ENCODE measurements at regions not wholly inside any gene's neighbourhood (a gene's known extent, or its start where the extent isn't known, plus 50 kb on each side); places are given as distances from the start of the nearest gene placed in this dataset.

DNA sequence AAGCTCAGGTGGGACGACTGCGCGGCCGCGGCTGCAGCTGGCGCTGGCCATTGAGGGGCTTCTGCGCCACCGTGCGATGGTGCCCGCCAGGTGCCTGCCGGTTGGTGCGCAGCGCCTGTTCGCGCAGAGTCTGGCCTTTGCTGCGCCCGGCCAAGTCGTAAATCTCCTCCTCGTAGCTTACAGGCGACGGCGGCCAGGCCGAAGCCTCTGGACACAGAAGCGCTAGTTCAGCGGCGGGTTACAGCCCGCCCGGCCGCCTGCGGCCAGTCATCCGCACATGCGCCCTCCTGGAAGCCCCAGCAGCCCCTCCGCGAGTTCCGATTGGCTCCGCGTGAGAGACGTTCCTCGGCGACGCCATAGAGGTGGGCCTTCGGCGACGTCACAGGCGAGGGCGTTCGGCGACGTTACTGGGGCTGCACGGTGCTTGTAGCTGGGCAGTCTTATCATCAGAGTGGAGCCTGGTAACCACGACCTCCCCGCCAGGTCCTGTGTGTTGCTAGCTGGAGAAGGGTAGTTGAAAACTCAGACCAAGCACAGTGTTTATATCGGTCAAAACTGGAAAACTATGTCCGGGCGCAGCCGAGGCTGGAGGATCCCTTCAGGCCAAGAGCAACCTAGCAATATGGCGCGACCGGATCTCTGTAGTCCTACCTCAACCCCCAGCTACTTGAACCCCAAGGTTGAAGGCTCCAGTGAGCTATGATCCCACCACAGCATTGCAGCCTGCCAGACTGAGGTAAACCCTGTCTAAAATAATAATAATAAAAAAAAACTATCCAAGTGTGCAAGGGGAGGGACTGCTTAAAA, 265.7 kb downstream of the OR4C45 start (continued):
- TF ChIP-seq, protein P1, sequence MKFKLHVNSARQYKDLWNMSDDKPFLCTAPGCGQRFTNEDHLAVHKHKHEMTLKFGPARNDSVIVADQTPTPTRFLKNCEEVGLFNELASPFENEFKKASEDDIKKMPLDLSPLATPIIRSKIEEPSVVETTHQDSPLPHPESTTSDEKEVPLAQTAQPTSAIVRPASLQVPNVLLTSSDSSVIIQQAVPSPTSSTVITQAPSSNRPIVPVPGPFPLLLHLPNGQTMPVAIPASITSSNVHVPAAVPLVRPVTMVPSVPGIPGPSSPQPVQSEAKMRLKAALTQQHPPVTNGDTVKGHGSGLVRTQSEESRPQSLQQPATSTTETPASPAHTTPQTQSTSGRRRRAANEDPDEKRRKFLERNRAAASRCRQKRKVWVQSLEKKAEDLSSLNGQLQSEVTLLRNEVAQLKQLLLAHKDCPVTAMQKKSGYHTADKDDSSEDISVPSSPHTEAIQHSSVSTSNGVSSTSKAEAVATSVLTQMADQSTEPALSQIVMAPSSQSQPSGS (CRISPR knock-in tag; IDR thresholded peaks at IDR 0.05): no peak
- TF ChIP-seq PURB (CRISPR knock-in tag; IDR thresholded peaks at IDR 0.05; ENCODE audit: low read depth) (no peak), ZNF696 (CRISPR knock-in tag; conservative IDR thresholded peaks at IDR 0.05) (no peak), SMARCE1 (IDR thresholded peaks at IDR 0.05) (no peak), RBBP5 (IDR thresholded peaks at IDR 0.05; ENCODE audit: borderline replicate concordance, insufficient read depth, low read length, poor library complexity, severe bottlenecking) (no peak), PPARD (CRISPR knock-in tag; IDR thresholded peaks at IDR 0.05) (no peak), MTA1 (IDR thresholded peaks at IDR 0.05; ENCODE audit: borderline replicate concordance) (0 out of 2 replicates have a peak, but pooled peaks have one; percentile 60), TEAD1 (CRISPR knock-in tag; IDR thresholded peaks at IDR 0.05) (no peak), PHF20 (IDR thresholded peaks at IDR 0.05; ENCODE audit: partially characterized antibody) (peak; percentile 16), ELF2 (CRISPR knock-in tag; IDR thresholded peaks at IDR 0.05) (no peak), ZKSCAN3 (CRISPR knock-in tag; IDR thresholded peaks at IDR 0.05) (no peak), ZC3H8 (IDR thresholded peaks at IDR 0.05) (no peak), C11orf30 (IDR thresholded peaks at IDR 0.05; ENCODE audit: low read depth) (peak; percentile 66), ZEB2 (IDR thresholded peaks at IDR 0.05) (no peak), NR2C1 (IDR thresholded peaks at IDR 0.05) (no peak), NR2C1 (tag; IDR thresholded peaks at IDR 0.05) (no peak), ZC3H4 (CRISPR knock-in tag; IDR thresholded peaks at IDR 0.05; ENCODE audit: borderline replicate concordance) (no peak), RBFOX2 (IDR thresholded peaks at IDR 0.05; ENCODE audit: low read depth, low read length) (peak; percentile 81)
- TF ChIP-seq, protein P2, sequence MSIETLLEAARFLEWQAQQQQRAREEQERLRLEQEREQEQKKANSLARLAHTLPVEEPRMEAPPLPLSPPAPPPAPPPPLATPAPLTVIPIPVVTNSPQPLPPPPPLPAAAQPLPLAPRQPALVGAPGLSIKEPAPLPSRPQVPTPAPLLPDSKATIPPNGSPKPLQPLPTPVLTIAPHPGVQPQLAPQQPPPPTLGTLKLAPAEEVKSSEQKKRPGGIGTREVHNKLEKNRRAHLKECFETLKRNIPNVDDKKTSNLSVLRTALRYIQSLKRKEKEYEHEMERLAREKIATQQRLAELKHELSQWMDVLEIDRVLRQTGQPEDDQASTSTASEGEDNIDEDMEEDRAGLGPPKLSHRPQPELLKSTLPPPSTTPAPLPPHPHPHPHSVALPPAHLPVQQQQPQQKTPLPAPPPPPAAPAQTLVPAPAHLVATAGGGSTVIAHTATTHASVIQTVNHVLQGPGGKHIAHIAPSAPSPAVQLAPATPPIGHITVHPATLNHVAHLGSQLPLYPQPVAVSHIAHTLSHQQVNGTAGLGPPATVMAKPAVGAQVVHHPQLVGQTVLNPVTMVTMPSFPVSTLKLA (conservative IDR thresholded peaks at IDR 0.05): peak in 1 of 2 experiments; percentile 43; a peak in 1 of 4 replicates
- TF ChIP-seq, protein P3, sequence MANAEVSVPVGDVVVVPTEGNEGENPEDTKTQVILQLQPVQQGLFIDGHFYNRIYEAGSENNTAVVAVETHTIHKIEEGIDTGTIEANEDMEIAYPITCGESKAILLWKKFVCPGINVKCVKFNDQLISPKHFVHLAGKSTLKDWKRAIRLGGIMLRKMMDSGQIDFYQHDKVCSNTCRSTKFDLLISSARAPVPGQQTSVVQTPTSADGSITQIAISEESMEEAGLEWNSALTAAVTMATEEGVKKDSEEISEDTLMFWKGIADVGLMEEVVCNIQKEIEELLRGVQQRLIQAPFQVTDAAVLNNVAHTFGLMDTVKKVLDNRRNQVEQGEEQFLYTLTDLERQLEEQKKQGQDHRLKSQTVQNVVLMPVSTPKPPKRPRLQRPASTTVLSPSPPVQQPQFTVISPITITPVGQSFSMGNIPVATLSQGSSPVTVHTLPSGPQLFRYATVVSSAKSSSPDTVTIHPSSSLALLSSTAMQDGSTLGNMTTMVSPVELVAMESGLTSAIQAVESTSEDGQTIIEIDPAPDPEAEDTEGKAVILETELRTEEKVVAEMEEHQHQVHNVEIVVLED (CRISPR knock-in tag; IDR thresholded peaks at IDR 0.05): no peak
- TF ChIP-seq, protein P4, sequence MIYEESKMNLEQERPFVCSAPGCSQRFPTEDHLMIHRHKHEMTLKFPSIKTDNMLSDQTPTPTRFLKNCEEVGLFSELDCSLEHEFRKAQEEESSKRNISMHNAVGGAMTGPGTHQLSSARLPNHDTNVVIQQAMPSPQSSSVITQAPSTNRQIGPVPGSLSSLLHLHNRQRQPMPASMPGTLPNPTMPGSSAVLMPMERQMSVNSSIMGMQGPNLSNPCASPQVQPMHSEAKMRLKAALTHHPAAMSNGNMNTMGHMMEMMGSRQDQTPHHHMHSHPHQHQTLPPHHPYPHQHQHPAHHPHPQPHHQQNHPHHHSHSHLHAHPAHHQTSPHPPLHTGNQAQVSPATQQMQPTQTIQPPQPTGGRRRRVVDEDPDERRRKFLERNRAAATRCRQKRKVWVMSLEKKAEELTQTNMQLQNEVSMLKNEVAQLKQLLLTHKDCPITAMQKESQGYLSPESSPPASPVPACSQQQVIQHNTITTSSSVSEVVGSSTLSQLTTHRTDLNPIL (CRISPR knock-in tag; IDR thresholded peaks at IDR 0.05): no peak
- TF ChIP-seq, protein P5, sequence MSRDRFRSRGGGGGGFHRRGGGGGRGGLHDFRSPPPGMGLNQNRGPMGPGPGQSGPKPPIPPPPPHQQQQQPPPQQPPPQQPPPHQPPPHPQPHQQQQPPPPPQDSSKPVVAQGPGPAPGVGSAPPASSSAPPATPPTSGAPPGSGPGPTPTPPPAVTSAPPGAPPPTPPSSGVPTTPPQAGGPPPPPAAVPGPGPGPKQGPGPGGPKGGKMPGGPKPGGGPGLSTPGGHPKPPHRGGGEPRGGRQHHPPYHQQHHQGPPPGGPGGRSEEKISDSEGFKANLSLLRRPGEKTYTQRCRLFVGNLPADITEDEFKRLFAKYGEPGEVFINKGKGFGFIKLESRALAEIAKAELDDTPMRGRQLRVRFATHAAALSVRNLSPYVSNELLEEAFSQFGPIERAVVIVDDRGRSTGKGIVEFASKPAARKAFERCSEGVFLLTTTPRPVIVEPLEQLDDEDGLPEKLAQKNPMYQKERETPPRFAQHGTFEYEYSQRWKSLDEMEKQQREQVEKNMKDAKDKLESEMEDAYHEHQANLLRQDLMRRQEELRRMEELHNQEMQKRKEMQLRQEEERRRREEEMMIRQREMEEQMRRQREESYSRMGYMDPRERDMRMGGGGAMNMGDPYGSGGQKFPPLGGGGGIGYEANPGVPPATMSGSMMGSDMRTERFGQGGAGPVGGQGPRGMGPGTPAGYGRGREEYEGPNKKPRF (IDR thresholded peaks at IDR 0.05; ENCODE audit: low read depth, low read length): no peak
